ENCODE measurements at regions not wholly inside any gene's neighbourhood (a gene's known extent, or its start where the extent isn't known, plus 50 kb on each side); places are given as distances from the start of the nearest gene placed in this dataset.

- Mint-ChIP-seq H3K36me3 (no peaks in the 10 kb centered on the region), H3K27ac (no peak overlapping the region), H3K9me3 (peaks cover 0 to 4% (median 0%) of the 10 kb centered on the region in 7 donors), H3K4me3 (no peak overlapping the region), H3K27me3 (ENCODE audit: low read depth in 3 of 3) (no peaks in the 10 kb centered on the region), H3K4me1 (no peaks in the 10 kb centered on the region)
- intact Hi-C loops (cut with micrococcal nuclease) = no loop called here
- no peak for DNase-seq
- Histone ChIP-seq H3K4me1 (ENCODE audit: control insufficient read depth in 1 of 2, insufficient read depth in 2 of 2, low read length in 2 of 2) (no peaks in the 10 kb centered on the region), H4K20me1 (ENCODE audit: insufficient read depth, low read length) (no peaks in the 10 kb centered on the region), H3K4me3 (replicated peaks in 1 of 3; ENCODE audit: low read depth in 2 of 3, low read length in 3 of 3) (no peak overlapping the region), H3K9ac (ENCODE audit: insufficient read depth, low read length, poor library complexity, severe bottlenecking) (no peak overlapping the region), H3K36me3 (replicated peaks in 1 of 2; ENCODE audit: control insufficient read depth in 1 of 2, insufficient read depth in 2 of 2, low read length in 2 of 2) (no peaks in the 10 kb centered on the region), H3K79me2 (ENCODE audit: insufficient read depth, low read length) (no peaks in the 10 kb centered on the region), H3K4me2 (replicated peaks; ENCODE audit: extremely low read depth, low read length, poor library complexity, severe bottlenecking) (no peak overlapping the region), H3K27ac (ENCODE audit: low read depth in 1 of 2, low read length in 2 of 2) (no peak overlapping the region), H2AFZ (ENCODE audit: insufficient read depth, low read depth, low read length, poor library complexity, severe bottlenecking) (no peak overlapping the region), H3K27me3 (ENCODE audit: control insufficient read depth in 2 of 2, insufficient read depth in 2 of 2, low read length in 2 of 2) (no peaks in the 10 kb centered on the region), H3K9me3 (replicated peaks in 1 of 2; ENCODE audit: control insufficient read depth in 1 of 2, insufficient read depth in 1 of 2, low read length in 2 of 2) (no peaks in the 10 kb centered on the region)
- TF ChIP-seq, protein P1, sequence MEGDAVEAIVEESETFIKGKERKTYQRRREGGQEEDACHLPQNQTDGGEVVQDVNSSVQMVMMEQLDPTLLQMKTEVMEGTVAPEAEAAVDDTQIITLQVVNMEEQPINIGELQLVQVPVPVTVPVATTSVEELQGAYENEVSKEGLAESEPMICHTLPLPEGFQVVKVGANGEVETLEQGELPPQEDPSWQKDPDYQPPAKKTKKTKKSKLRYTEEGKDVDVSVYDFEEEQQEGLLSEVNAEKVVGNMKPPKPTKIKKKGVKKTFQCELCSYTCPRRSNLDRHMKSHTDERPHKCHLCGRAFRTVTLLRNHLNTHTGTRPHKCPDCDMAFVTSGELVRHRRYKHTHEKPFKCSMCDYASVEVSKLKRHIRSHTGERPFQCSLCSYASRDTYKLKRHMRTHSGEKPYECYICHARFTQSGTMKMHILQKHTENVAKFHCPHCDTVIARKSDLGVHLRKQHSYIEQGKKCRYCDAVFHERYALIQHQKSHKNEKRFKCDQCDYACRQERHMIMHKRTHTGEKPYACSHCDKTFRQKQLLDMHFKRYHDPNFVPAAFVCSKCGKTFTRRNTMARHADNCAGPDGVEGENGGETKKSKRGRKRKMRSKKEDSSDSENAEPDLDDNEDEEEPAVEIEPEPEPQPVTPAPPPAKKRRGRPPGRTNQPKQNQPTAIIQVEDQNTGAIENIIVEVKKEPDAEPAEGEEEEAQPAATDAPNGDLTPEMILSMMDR (IDR thresholded peaks at IDR 0.05) = no peak
- no CpG with 5 or more reads among the region's 3 CpGs for WGBS (ENCODE audit: insufficient coverage)
Measured at GRCh38 chr1:81071969-81072753, 728.6 kb upstream of the ADGRL2 start.

GRCh38 chr1:81071072-81071858 lies 729.5 kb upstream of the ADGRL2 start:
- H3K36me3 Mint-ChIP-seq = no peaks in the 10 kb centered on the region
- Histone ChIP-seq H3K9me3 (replicated peaks in 1 of 2; ENCODE audit: control insufficient read depth in 1 of 2, insufficient read depth in 1 of 2, low read length in 2 of 2) (no peaks in the 10 kb centered on the region), H3K79me2 (ENCODE audit: insufficient read depth, low read length) (no peaks in the 10 kb centered on the region), H4K20me1 (ENCODE audit: insufficient read depth, low read length) (no peaks in the 10 kb centered on the region), H2AFZ (ENCODE audit: insufficient read depth, low read depth, low read length, poor library complexity, severe bottlenecking) (no peak overlapping the region), H3K4me3 (replicated peaks in 1 of 3; ENCODE audit: low read depth in 2 of 3, low read length in 3 of 3) (no peak overlapping the region), H3K27ac (ENCODE audit: low read depth in 1 of 2, low read length in 2 of 2) (no peak overlapping the region), H3K36me3 (replicated peaks in 1 of 2; ENCODE audit: control insufficient read depth in 1 of 2, insufficient read depth in 2 of 2, low read length in 2 of 2) (no peaks in the 10 kb centered on the region), H3K4me2 (replicated peaks; ENCODE audit: extremely low read depth, low read length, poor library complexity, severe bottlenecking) (no peak overlapping the region), H3K4me1 (ENCODE audit: control insufficient read depth in 1 of 2, insufficient read depth in 2 of 2, low read length in 2 of 2) (no peaks in the 10 kb centered on the region), H3K9ac (ENCODE audit: insufficient read depth, low read length, poor library complexity, severe bottlenecking) (no peak overlapping the region), H3K27me3 (ENCODE audit: control insufficient read depth in 2 of 2, insufficient read depth in 2 of 2, low read length in 2 of 2) (no peaks in the 10 kb centered on the region)
- H3K9me3 Mint-ChIP-seq = peaks cover 0 to 3% (median 0%) of the 10 kb centered on the region in 7 donors
- H3K4me1 Mint-ChIP-seq = no peaks in the 10 kb centered on the region
- H3K4me3 Mint-ChIP-seq = no peak overlapping the region
- DNase-seq = no peak
- H3K27me3 Mint-ChIP-seq (ENCODE audit: low read depth in 3 of 3) = no peaks in the 10 kb centered on the region
- WGBS (ENCODE audit: insufficient coverage) = no CpG with 5 or more reads among the region's 1 CpG
- no peak overlapping the region for H3K27ac Mint-ChIP-seq
- TF ChIP-seq, protein P1 (IDR thresholded peaks at IDR 0.05) = no peak
- intact Hi-C loops (cut with micrococcal nuclease) = no loop called here
